T-cell (primary cell): ENCODE measurements at regions not wholly inside any gene's neighbourhood (a gene's known extent, or its start where the extent isn't known, plus 50 kb on each side); places are given as distances from the start of the nearest gene placed in this dataset.
A peak's percentile ranks its signal among the peaks of the same experiment; 100 is the strongest.

ENCODE experiments used
- ATAC-seq, 4 experiments: fragments of 200-7000 bp in 3 of 4; fragments of 150-1000 bp in 1 of 4; cut with Tn5 transposase; replicated peaks in 1 of 4; 1 replicate in 3 of 4; 2 replicates in 1 of 4; pipeline ENCODE4 v1.10.0; 2021; ENCODE audit warnings: moderate library complexity in 3 of 4, mild to moderate bottlenecking in 2 of 4, moderate number of reproducible peaks in 1 of 4
- CTCF ChIA-PET, 2 donors: fragments of 300-600 bp; sonication (Branson Sonifier 250); formaldehyde crosslinking; loops; one replicate each; lab custom pipeline; 2022; ENCODE audit warnings: antibody characterized with exemption in 2 of 2; lab: Charles Lee
- POLR2A ChIA-PET, 2 donors: fragments of 300-600 bp; sonication (Branson Sonifier 250); formaldehyde crosslinking; loops; one replicate each; lab custom pipeline; 2022; ENCODE audit warnings: antibody characterized with exemption in 2 of 2; lab: Charles Lee
- DNase-seq, 35 experiments: peaks; one replicate each; pipeline versions ENCODE4 v3.0.0 to v3.0.0-alpha.2; 2013 to 2023
- H3K27ac ChIP-seq: one replicate; pipeline ENCODE4 v1.5.1; 2013; ENCODE audit warnings: low read length
- H3K27me3 ChIP-seq, 2 experiments: replicated peaks in 1 of 2; 1 replicate in 1 of 2; 2 replicates in 1 of 2; pipeline versions ENCODE4 v1.6.1 to v1.7.0; 2013; ENCODE audit warnings: low read length in 1 of 2, mixed read lengths in 1 of 2; ENCODE audit not compliant: control insufficient read depth in 2 of 2, insufficient read depth in 2 of 2; ENCODE audit errors: extremely low read depth in 1 of 2
- H3K36me3 ChIP-seq, 2 donors: 1 replicate in 1 of 2; 2 replicates in 1 of 2; pipeline versions ENCODE4 v1.6.1 to v1.7.0; 2013; ENCODE audit warnings: low read length in 1 of 2; ENCODE audit not compliant: control insufficient read depth in 2 of 2, insufficient read depth in 1 of 2; ENCODE audit errors: extremely low read depth in 1 of 2
- H3K4me1 ChIP-seq, 2 experiments: 1 replicate in 1 of 2; 2 replicates in 1 of 2; pipeline versions ENCODE4 v1.6.1 to v1.7.0; 2013; ENCODE audit warnings: low read length in 2 of 2, mixed read lengths in 1 of 2; ENCODE audit not compliant: insufficient read depth in 2 of 2, control insufficient read depth in 1 of 2; ENCODE audit errors: extremely low read depth in 1 of 2
- H3K4me3 ChIP-seq, 2 donors: 1 replicate in 1 of 2; 2 replicates in 1 of 2; pipeline versions ENCODE4 v1.5.1 to v1.7.0; 2013; ENCODE audit warnings: mild to moderate bottlenecking in 2 of 2, low read length in 1 of 2, moderate library complexity in 1 of 2; ENCODE audit not compliant: control insufficient read depth in 1 of 2; ENCODE audit errors: extremely low read depth in 1 of 2
- H3K9me3 ChIP-seq: 2 replicates; pipeline ENCODE4 v1.7.0; 2013
- H3K27ac Mint-ChIP-seq, 2 donors: one replicate each; pipeline ENCODE4 v1.8.0; 2020 to 2021; ENCODE audit warnings: mild to moderate bottlenecking in 2 of 2, mixed read lengths in 2 of 2
- H3K27me3 Mint-ChIP-seq, 2 donors: one replicate each; pipeline ENCODE4 v1.8.0; 2021 to 2022; ENCODE audit warnings: mixed read lengths in 2 of 2
- H3K36me3 Mint-ChIP-seq: one replicate; pipeline ENCODE4 v1.8.0; 2021; ENCODE audit warnings: mixed read lengths
- H3K4me1 Mint-ChIP-seq, 3 donors: one replicate each; pipeline ENCODE4 v1.8.0; 2020 to 2022; ENCODE audit warnings: mixed read lengths in 3 of 3, mild to moderate bottlenecking in 1 of 3
- H3K4me3 Mint-ChIP-seq, 3 donors: one replicate each; pipeline ENCODE4 v1.8.0; 2020 to 2022; ENCODE audit warnings: mild to moderate bottlenecking in 3 of 3, mixed read lengths in 3 of 3, moderate library complexity in 3 of 3
- H3K9me3 Mint-ChIP-seq, 3 donors: one replicate each; pipeline ENCODE4 v1.8.0; 2020 to 2022; ENCODE audit warnings: mixed read lengths in 3 of 3
- WGBS: methylation state at CpG from one replicate; pipeline ENCODE4 v1.1.5; 2013; ENCODE audit warnings: missing lambda C conversion rate; ENCODE audit not compliant: insufficient coverage; 5-methylcytosine and 5-hydroxymethylcytosine counted together

- ChIA-PET POLR2A (interaction anchor here in 1 of 2 donors (0.6 kb wide), 1 partner anchor 12 kb away, joined by 3 read pairs; no protein-coding TSS in a partner anchor), CTCF (no interaction called here)
- H3K4me3 ChIP-seq = no peak overlapping the region
- no peak for ATAC-seq
- Mint-ChIP-seq H3K4me1 (no peaks in the 10 kb centered on the region), H3K4me3 (no peak overlapping the region), H3K27me3 (no peaks in the 10 kb centered on the region), H3K27ac (no peak overlapping the region), H3K36me3 (no peaks in the 10 kb centered on the region), H3K9me3 (peaks cover 11 to 22% (median 21%) of the 10 kb centered on the region in 3 donors)
- H3K4me1 ChIP-seq = no peaks in the 10 kb centered on the region
- no peaks in the 10 kb centered on the region for H3K27me3 ChIP-seq
- H3K36me3 ChIP-seq = no peaks in the 10 kb centered on the region
- WGBS = 94% methylated on average over 3 of the region's 4 CpGs
- no peak overlapping the region for H3K27ac ChIP-seq
- no peak for DNase-seq
- no peaks in the 10 kb centered on the region for H3K9me3 ChIP-seq
These were observed 665.4 kb downstream of the EPHA7 start for GRCh38 chr6:92753956-92754355.

GRCh38 chr6:92752114-92752513 lies 667.2 kb downstream of the EPHA7 start:
- no peak overlapping the region for H3K4me3 ChIP-seq
- H3K9me3 Mint-ChIP-seq = peaks cover 10 to 29% (median 21%) of the 10 kb centered on the region in 3 donors
- no peak overlapping the region for H3K4me3 Mint-ChIP-seq

GRCh38 chr6:92748131-92748530 lies 671.2 kb downstream of the EPHA7 start:
- no peaks in the 10 kb centered on the region for H3K4me1 Mint-ChIP-seq
- Histone ChIP-seq H3K9me3 (no peaks in the 10 kb centered on the region), H3K27me3 (no peaks in the 10 kb centered on the region), H3K36me3 (no peaks in the 10 kb centered on the region), H3K27ac (no peak overlapping the region), H3K4me1 (no peaks in the 10 kb centered on the region), H3K4me3 (no peak overlapping the region)
- H3K4me3 Mint-ChIP-seq = no peak overlapping the region
- peaks cover 10 to 34% (median 22%) of the 10 kb centered on the region in 3 donors for H3K9me3 Mint-ChIP-seq
- H3K27me3 Mint-ChIP-seq = no peaks in the 10 kb centered on the region
- H3K36me3 Mint-ChIP-seq = no peaks in the 10 kb centered on the region
- ChIA-PET POLR2A (no interaction called here), CTCF (no interaction called here)
- no CpG with 5 or more reads among the region's 1 CpG for WGBS
- no peak overlapping the region for H3K27ac Mint-ChIP-seq
- DNase-seq = no peak
- ATAC-seq = no peak

More at GRCh38 chr6:92752114-92752513, 667.2 kb downstream of the EPHA7 start:
- no peak overlapping the region for H3K27ac ChIP-seq
- Mint-ChIP-seq H3K36me3 (no peaks in the 10 kb centered on the region), H3K27me3 (no peaks in the 10 kb centered on the region), H3K27ac (no peak overlapping the region), H3K4me1 (no peaks in the 10 kb centered on the region)
- POLR2A ChIA-PET = no interaction called here
- CTCF ChIA-PET = no interaction called here
- no peaks in the 10 kb centered on the region for H3K27me3 ChIP-seq
- no peak for DNase-seq
- H3K4me1 ChIP-seq = no peaks in the 10 kb centered on the region
- H3K36me3 ChIP-seq = no peaks in the 10 kb centered on the region
- ATAC-seq = no peak
- no peaks in the 10 kb centered on the region for H3K9me3 ChIP-seq

GRCh38 chr6:92737983-92738382 lies 681.4 kb downstream of the EPHA7 start:
- DNase-seq = no peak
- Mint-ChIP-seq H3K27me3 (no peaks in the 10 kb centered on the region), H3K9me3 (peaks cover 0 to 7% (median 6%) of the 10 kb centered on the region in 3 donors), H3K36me3 (no peaks in the 10 kb centered on the region), H3K27ac (no peak overlapping the region), H3K4me1 (no peaks in the 10 kb centered on the region), H3K4me3 (no peak overlapping the region)
- WGBS = 82% methylated on average over 3 of the region's 3 CpGs
- no peak overlapping the region for H3K4me3 ChIP-seq
- H3K4me1 ChIP-seq = no peaks in the 10 kb centered on the region
- H3K36me3 ChIP-seq = no peaks in the 10 kb centered on the region
- no peaks in the 10 kb centered on the region for H3K9me3 ChIP-seq
- H3K27me3 ChIP-seq = no peaks in the 10 kb centered on the region
- H3K27ac ChIP-seq = no peak overlapping the region
- no peak for ATAC-seq
- ChIA-PET CTCF (no interaction called here), POLR2A (no interaction called here)

- H3K27ac ChIP-seq = no peak overlapping the region
- H3K36me3 Mint-ChIP-seq = no peaks in the 10 kb centered on the region
- CTCF ChIA-PET = no interaction called here
- H3K36me3 ChIP-seq = no peaks in the 10 kb centered on the region
- ATAC-seq = no peak
- no peaks in the 10 kb centered on the region for H3K27me3 Mint-ChIP-seq
- no peaks in the 10 kb centered on the region for H3K4me1 ChIP-seq
- POLR2A ChIA-PET = no interaction called here
- DNase-seq = peak in 8 of 35 experiments; percentile 4 to 23 (median 16)
- H3K27me3 ChIP-seq = no peaks in the 10 kb centered on the region
- no peak overlapping the region for H3K27ac Mint-ChIP-seq
- no peak overlapping the region for H3K4me3 Mint-ChIP-seq
- H3K4me3 ChIP-seq = no peak overlapping the region
- H3K9me3 Mint-ChIP-seq = peaks cover 14 to 22% (median 18%) of the 10 kb centered on the region in 3 donors
- WGBS = 92% methylated on average over 39 of the region's 45 CpGs
- H3K4me1 Mint-ChIP-seq = no peaks in the 10 kb centered on the region
- H3K9me3 ChIP-seq = no peaks in the 10 kb centered on the region
These were observed 695.9 kb downstream of the EPHA7 start for GRCh38 chr6:92723390-92723931.

- 25% methylated on average over 2 of the region's 3 CpGs for WGBS
- Histone ChIP-seq H3K27ac (no peak overlapping the region), H3K9me3 (no peaks in the 10 kb centered on the region), H3K4me1 (no peaks in the 10 kb centered on the region), H3K27me3 (no peaks in the 10 kb centered on the region), H3K36me3 (no peaks in the 10 kb centered on the region), H3K4me3 (no peak overlapping the region)
- no peak for ATAC-seq
- POLR2A ChIA-PET = no interaction called here
- peaks cover 14 to 24% (median 17%) of the 10 kb centered on the region in 3 donors for H3K9me3 Mint-ChIP-seq
- H3K4me1 Mint-ChIP-seq = no peaks in the 10 kb centered on the region
- H3K27ac Mint-ChIP-seq = no peak overlapping the region
- no peak for DNase-seq
- CTCF ChIA-PET = no interaction called here
- H3K27me3 Mint-ChIP-seq = no peaks in the 10 kb centered on the region
- H3K36me3 Mint-ChIP-seq = no peaks in the 10 kb centered on the region
- H3K4me3 Mint-ChIP-seq = no peak overlapping the region
These were observed 699.6 kb downstream of the EPHA7 start for GRCh38 chr6:92719773-92720172.

GRCh38 chr6:92716638-92717037 lies 702.7 kb downstream of the EPHA7 start:
- no peaks in the 10 kb centered on the region for H3K4me1 ChIP-seq
- H3K9me3 ChIP-seq = no peaks in the 10 kb centered on the region
- no peak overlapping the region for H3K4me3 ChIP-seq
- CTCF ChIA-PET = no interaction called here
- WGBS = 60% methylated on average over 1 of the region's 4 CpGs
- H3K36me3 ChIP-seq = no peaks in the 10 kb centered on the region
- no peaks in the 10 kb centered on the region for H3K4me1 Mint-ChIP-seq
- no peaks in the 10 kb centered on the region for H3K27me3 ChIP-seq
- no peak for DNase-seq
- H3K4me3 Mint-ChIP-seq = no peak overlapping the region
- no peaks in the 10 kb centered on the region for H3K36me3 Mint-ChIP-seq
- no peak overlapping the region for H3K27ac ChIP-seq
- ATAC-seq = no peak
- H3K27me3 Mint-ChIP-seq = no peaks in the 10 kb centered on the region
- POLR2A ChIA-PET = no interaction called here
- H3K27ac Mint-ChIP-seq = no peak overlapping the region
- H3K9me3 Mint-ChIP-seq = peaks cover 5 to 14% (median 14%) of the 10 kb centered on the region in 3 donors
